IMR-90 (cell line): ENCODE measurements at regions not wholly inside any gene's neighbourhood (a gene's known extent, or its start where the extent isn't known, plus 50 kb on each side); places are given as distances from the start of the nearest gene placed in this dataset.

Experiments used
- CEBPB ChIP-seq: IDR thresholded peaks from 2 replicates; pipeline ENCODE4 v1.6.1; 2012; ENCODE audit warnings: low read depth, low read length, improper control_type of control experiment
- CTCF ChIP-seq: conservative IDR thresholded peaks from 2 replicates; pipeline ENCODE4 v1.5.1; 2012; ENCODE audit warnings: mild to moderate bottlenecking, low read depth, low read length, improper control_type of control experiment
- ELK1 ChIP-seq: fragments of 150-350 bp; IDR thresholded peaks from 2 replicates; pipeline ENCODE4 v1.6.1; 2016; ENCODE audit warnings: low read depth, mild to moderate bottlenecking, low read length, moderate library complexity, borderline replicate concordance
- FOS ChIP-seq: fragments of 150-350 bp; IDR thresholded peaks from 2 replicates; pipeline ENCODE4 v1.6.1; 2016; ENCODE audit warnings: low read depth, low read length
- MAFK ChIP-seq: IDR thresholded peaks from 2 replicates; pipeline ENCODE4 v1.6.1; 2012; ENCODE audit warnings: low read depth, low read length, improper control_type of control experiment
- MXI1 ChIP-seq: IDR thresholded peaks from 2 replicates; pipeline ENCODE4 v1.6.1; 2012; ENCODE audit warnings: low read depth, mild to moderate bottlenecking, low read length, moderate library complexity, borderline replicate concordance
- POLR2A ChIP-seq: IDR thresholded peaks from 2 replicates; pipeline ENCODE4 v1.6.1; 2012; ENCODE audit warnings: mild to moderate bottlenecking, low read depth, low read length
- RAD21 ChIP-seq: IDR thresholded peaks from 2 replicates; pipeline ENCODE4 v1.6.1; 2012; ENCODE audit warnings: low read length, improper control_type of control experiment
- RCOR1 ChIP-seq: IDR thresholded peaks from 2 replicates; pipeline ENCODE4 v1.6.1; 2012; ENCODE audit warnings: mild to moderate bottlenecking, low read length, improper control_type of control experiment; ENCODE audit not compliant: insufficient replicate concordance
- RFX5 ChIP-seq: IDR thresholded peaks from 2 replicates; pipeline ENCODE4 v1.8.0; 2012; ENCODE audit warnings: low read depth, mild to moderate bottlenecking, low read length, moderate library complexity
- SMC3 ChIP-seq: fragments of 150-350 bp; IDR thresholded peaks from 2 replicates; pipeline ENCODE4 v1.6.1; 2016; ENCODE audit warnings: low read depth, mild to moderate bottlenecking, antibody characterized with exemption, low read length, moderate library complexity
- USF2 ChIP-seq: fragments of 150-350 bp; IDR thresholded peaks from 2 replicates; pipeline ENCODE4 v1.6.1; 2017; ENCODE audit warnings: mild to moderate bottlenecking, antibody characterized with exemption, low read length, low read depth

GRCh38 chr12:90020881-90021280 is 312.2 kb upstream of the ATP2B1 start:
- TF ChIP-seq USF2 (no peak), CTCF (no peak), POLR2A (no peak), ELK1 (no peak), RCOR1 (no peak), CEBPB (no peak), RAD21 (no peak), MXI1 (no peak), FOS (no peak), MAFK (no peak), RFX5 (no peak), SMC3 (no peak)
